ENCODE measurements at regions not wholly inside any gene's neighbourhood (a gene's known extent, or its start where the extent isn't known, plus 50 kb on each side); places are given as distances from the start of the nearest gene placed in this dataset.

- TF ChIP-seq CTCF (IDR thresholded peaks at IDR 0.05; ENCODE audit: low read depth, low read length, missing input control) (no peak), SP1 (IDR thresholded peaks at IDR 0.05) (no peak)
Observed at GRCh38 chr5:166823360-166823759, 1468.1 kb upstream of the WWC1 start.

Data from liver (tissue), 3 donors.